ENCODE measurements at regions not wholly inside any gene's neighbourhood (a gene's known extent, or its start where the extent isn't known, plus 50 kb on each side); places are given as distances from the start of the nearest gene placed in this dataset.

- Histone ChIP-seq H3K4me3 (ENCODE audit: low read length in 3 of 3) (no peak overlapping the region), H3K9me3 (ENCODE audit: control insufficient read depth in 3 of 3, low read length in 3 of 3) (no peaks in the 10 kb centered on the region), H3K36me3 (ENCODE audit: control insufficient read depth in 3 of 3, insufficient read depth in 3 of 3, low read length in 3 of 3) (no peaks in the 10 kb centered on the region), H3K27me3 (ENCODE audit: control insufficient read depth in 3 of 3, insufficient read depth in 3 of 3, low read length in 3 of 3) (peaks cover 3 to 18% (median 18%) of the 10 kb centered on the region in 3 donors), H3K9ac (ENCODE audit: low read depth in 1 of 3, low read length in 3 of 3) (no peak overlapping the region), H3K27ac (ENCODE audit: low read depth, low read length) (no peak overlapping the region), H3K4me1 (ENCODE audit: control insufficient read depth in 3 of 3, insufficient read depth in 3 of 3, low read length in 3 of 3) (peaks cover 24 to 39% (median 35%) of the 10 kb centered on the region in 3 donors)
These were observed 62.7 kb downstream of the SIK1 start for GRCh38 chr21:43364261-43364510.

- H3K4me3 ChIP-seq (ENCODE audit: low read length in 3 of 3): no peak overlapping the region
- H3K36me3 ChIP-seq (ENCODE audit: control insufficient read depth in 3 of 3, insufficient read depth in 3 of 3, low read length in 3 of 3): no peaks in the 10 kb centered on the region
- peaks cover 2 to 19% (median 18%) of the 10 kb centered on the region in 3 donors for H3K27me3 ChIP-seq (ENCODE audit: control insufficient read depth in 3 of 3, insufficient read depth in 3 of 3, low read length in 3 of 3)
- no peak overlapping the region for H3K27ac ChIP-seq (ENCODE audit: low read depth, low read length)
- H3K4me1 ChIP-seq (ENCODE audit: control insufficient read depth in 3 of 3, insufficient read depth in 3 of 3, low read length in 3 of 3): peaks cover 26 to 37% (median 36%) of the 10 kb centered on the region in 3 donors
- no peaks in the 10 kb centered on the region for H3K9me3 ChIP-seq (ENCODE audit: control insufficient read depth in 3 of 3, low read length in 3 of 3)
- H3K9ac ChIP-seq (ENCODE audit: low read depth in 1 of 3, low read length in 3 of 3): no peak overlapping the region
These were observed 63.2 kb downstream of the SIK1 start for GRCh38 chr21:43363506-43364260.

- Histone ChIP-seq H3K9me3 (ENCODE audit: control insufficient read depth in 3 of 3, low read length in 3 of 3) (no peaks in the 10 kb centered on the region), H3K27ac (ENCODE audit: low read depth, low read length) (peak overlapping the region; percentile 87), H3K36me3 (ENCODE audit: control insufficient read depth in 3 of 3, insufficient read depth in 3 of 3, low read length in 3 of 3) (no peaks in the 10 kb centered on the region), H3K4me1 (ENCODE audit: control insufficient read depth in 3 of 3, insufficient read depth in 3 of 3, low read length in 3 of 3) (peaks cover 26 to 36% (median 36%) of the 10 kb centered on the region in 3 donors), H3K27me3 (ENCODE audit: control insufficient read depth in 3 of 3, insufficient read depth in 3 of 3, low read length in 3 of 3) (peaks cover 0 to 19% (median 18%) of the 10 kb centered on the region in 3 donors), H3K9ac (ENCODE audit: low read depth in 1 of 3, low read length in 3 of 3) (peak overlapping the region in 1 of 3 donors; percentile 70), H3K4me3 (ENCODE audit: low read length in 3 of 3) (no peak overlapping the region)
These were observed 64.0 kb downstream of the SIK1 start for GRCh38 chr21:43362915-43363314.

GRCh38 chr21:43362321-43362791, 64.6 kb downstream of the SIK1 start:
- H3K27ac ChIP-seq (ENCODE audit: low read depth, low read length): peak overlapping the region; percentile 87
- H3K9ac ChIP-seq (ENCODE audit: low read depth in 1 of 3, low read length in 3 of 3): peak overlapping the region; percentile 61 to 88 (median 70)
- H3K4me3 ChIP-seq (ENCODE audit: low read length in 3 of 3): peak overlapping the region; percentile 41 to 69 (median 51)
- H3K9me3 ChIP-seq (ENCODE audit: control insufficient read depth in 3 of 3, low read length in 3 of 3): no peaks in the 10 kb centered on the region
- peaks cover 0 to 19% (median 18%) of the 10 kb centered on the region in 3 donors for H3K27me3 ChIP-seq (ENCODE audit: control insufficient read depth in 3 of 3, insufficient read depth in 3 of 3, low read length in 3 of 3)
- peaks cover 26 to 36% (median 36%) of the 10 kb centered on the region in 3 donors for H3K4me1 ChIP-seq (ENCODE audit: control insufficient read depth in 3 of 3, insufficient read depth in 3 of 3, low read length in 3 of 3)
- H3K36me3 ChIP-seq (ENCODE audit: control insufficient read depth in 3 of 3, insufficient read depth in 3 of 3, low read length in 3 of 3): no peaks in the 10 kb centered on the region

- Histone ChIP-seq H3K27ac (ENCODE audit: low read depth, low read length) (peak overlapping the region; percentile 87), H3K36me3 (ENCODE audit: control insufficient read depth in 3 of 3, insufficient read depth in 3 of 3, low read length in 3 of 3) (no peaks in the 10 kb centered on the region), H3K4me1 (ENCODE audit: control insufficient read depth in 3 of 3, insufficient read depth in 3 of 3, low read length in 3 of 3) (peaks cover 26 to 36% (median 36%) of the 10 kb centered on the region in 3 donors), H3K9ac (ENCODE audit: low read depth in 1 of 3, low read length in 3 of 3) (peak overlapping the region; percentile 61 to 88 (median 70)), H3K4me3 (ENCODE audit: low read length in 3 of 3) (peak overlapping the region; percentile 41 to 69 (median 51)), H3K27me3 (ENCODE audit: control insufficient read depth in 3 of 3, insufficient read depth in 3 of 3, low read length in 3 of 3) (peaks cover 0 to 13% (median 13%) of the 10 kb centered on the region in 3 donors), H3K9me3 (ENCODE audit: control insufficient read depth in 3 of 3, low read length in 3 of 3) (no peaks in the 10 kb centered on the region)
These were observed 65.2 kb downstream of the SIK1 start for GRCh38 chr21:43361493-43362296.

GRCh38 chr21:43361127-43361492, 65.8 kb downstream of the SIK1 start:
- peak overlapping the region; percentile 8 to 88 (median 70) for H3K9ac ChIP-seq (ENCODE audit: low read depth in 1 of 3, low read length in 3 of 3)

GRCh38 chr21:43360441-43361126, 66.3 kb downstream of the SIK1 start:
- Histone ChIP-seq H3K27me3 (ENCODE audit: control insufficient read depth in 3 of 3, insufficient read depth in 3 of 3, low read length in 3 of 3) (peaks cover 0 to 10% (median 5%) of the 10 kb centered on the region in 3 donors), H3K9ac (ENCODE audit: low read depth in 1 of 3, low read length in 3 of 3) (peak overlapping the region in 2 of 3 donors; percentile 8 to 88), H3K4me3 (ENCODE audit: low read length in 3 of 3) (peak overlapping the region in 1 of 3 donors; percentile 69), H3K9me3 (ENCODE audit: control insufficient read depth in 3 of 3, low read length in 3 of 3) (no peaks in the 10 kb centered on the region), H3K4me1 (ENCODE audit: control insufficient read depth in 3 of 3, insufficient read depth in 3 of 3, low read length in 3 of 3) (peaks cover 26 to 36% (median 36%) of the 10 kb centered on the region in 3 donors), H3K27ac (ENCODE audit: low read depth, low read length) (peak overlapping the region; percentile 87), H3K36me3 (ENCODE audit: control insufficient read depth in 3 of 3, insufficient read depth in 3 of 3, low read length in 3 of 3) (no peaks in the 10 kb centered on the region)

More at GRCh38 chr21:43361127-43361492, 65.8 kb downstream of the SIK1 start:
- Histone ChIP-seq H3K36me3 (ENCODE audit: control insufficient read depth in 3 of 3, insufficient read depth in 3 of 3, low read length in 3 of 3) (no peaks in the 10 kb centered on the region), H3K27ac (ENCODE audit: low read depth, low read length) (peak overlapping the region; percentile 87), H3K4me1 (ENCODE audit: control insufficient read depth in 3 of 3, insufficient read depth in 3 of 3, low read length in 3 of 3) (peaks cover 26 to 36% (median 36%) of the 10 kb centered on the region in 3 donors), H3K27me3 (ENCODE audit: control insufficient read depth in 3 of 3, insufficient read depth in 3 of 3, low read length in 3 of 3) (peaks cover 0 to 10% (median 10%) of the 10 kb centered on the region in 3 donors), H3K9me3 (ENCODE audit: control insufficient read depth in 3 of 3, low read length in 3 of 3) (no peaks in the 10 kb centered on the region), H3K4me3 (ENCODE audit: low read length in 3 of 3) (peak overlapping the region; percentile 35 to 69 (median 41))

GRCh38 chr21:43358940-43359822, 67.8 kb downstream of the SIK1 start:
- Histone ChIP-seq H3K27ac (ENCODE audit: low read depth, low read length) (no peak overlapping the region), H3K9me3 (ENCODE audit: control insufficient read depth in 3 of 3, low read length in 3 of 3) (no peaks in the 10 kb centered on the region), H3K36me3 (ENCODE audit: control insufficient read depth in 3 of 3, insufficient read depth in 3 of 3, low read length in 3 of 3) (no peaks in the 10 kb centered on the region), H3K27me3 (ENCODE audit: control insufficient read depth in 3 of 3, insufficient read depth in 3 of 3, low read length in 3 of 3) (peaks cover 0 to 13% (median 9%) of the 10 kb centered on the region in 3 donors), H3K4me3 (ENCODE audit: low read length in 3 of 3) (no peak overlapping the region), H3K9ac (ENCODE audit: low read depth in 1 of 3, low read length in 3 of 3) (peak overlapping the region in 1 of 3 donors; percentile 16), H3K4me1 (ENCODE audit: control insufficient read depth in 3 of 3, insufficient read depth in 3 of 3, low read length in 3 of 3) (peaks cover 26 to 36% (median 36%) of the 10 kb centered on the region in 3 donors)
